K562 (cell line): ENCODE measurements at regions not wholly inside any gene's neighbourhood (a gene's known extent, or its start where the extent isn't known, plus 50 kb on each side); places are given as distances from the start of the nearest gene placed in this dataset.

Experiments
- ATAC-seq: fragments of 200-7000 bp; cut with Tn5 transposase; 3 replicates; pipeline ENCODE4 v1.9.1; 2020; ENCODE audit warnings: moderate library complexity
- BruUV-seq: library from RNA; stranded (reverse); fragments of 400-500 nt; replicated peaks from 2 replicates; lab custom pipeline; 2021; lab: Mats Ljungman, UMichigan
- CTCF ChIA-PET: fragments of 300-600 bp; formaldehyde crosslinking; extraction: SDS; loops from one replicate; lab custom pipeline; 2021; ENCODE audit warnings: low intra/inter-chr PET ratio; lab: Yijun Ruan, JAX
- POLR2A ChIA-PET: fragments of 300-600, 350-650 bp; sonication (Branson Sonifier 250); formaldehyde crosslinking; extraction: SDS; loops from one replicate; lab custom pipeline; 2021; ENCODE audit warnings: antibody characterized with exemption, inconsistent platforms; lab: Yijun Ruan, JAX
- DNase-seq, 4 experiments: peaks; one replicate each; pipeline versions ENCODE4 v3.0.0 to v3.0.0-alpha.2; 2011 to 2018; ENCODE audit warnings: low spot score in 3 of 4, mixed read lengths in 3 of 4; ENCODE audit errors: extremely low read depth in 1 of 4
- FAIRE-seq: peaks from 2 replicates; lab custom pipeline; 2011; peaks lifted over from hg19 to GRCh38; lab: Jason Lieb, UNC
- H2AFZ ChIP-seq: 2 replicates; pipeline ENCODE4 v1.6.0; 2011; ENCODE audit warnings: low read depth, low read length, control low read depth, inconsistent platforms
- H3K27ac ChIP-seq: fragments of 200-600 bp; 3 replicates; pipeline ENCODE4 v1.8.0; 2011; ENCODE audit warnings: low read depth, mild to moderate bottlenecking, control low read depth, inconsistent platforms, low read length, moderate library complexity, mixed read lengths; ENCODE audit errors: extremely low read depth
- H3K27me3 ChIP-seq, 2 experiments: fragments of 300-600 bp in 1 of 2; 2 replicates in 1 of 2; 3 replicates in 1 of 2; pipeline versions ENCODE4 v1.6.0 to v1.8.0; 2011; ENCODE audit warnings: inconsistent platforms in 2 of 2, low read length in 2 of 2, mild to moderate bottlenecking in 1 of 2, mixed read lengths in 1 of 2, moderate library complexity in 1 of 2; ENCODE audit not compliant: control insufficient read depth in 2 of 2, insufficient read depth in 2 of 2
- H3K36me3 ChIP-seq: fragments of 300-600 bp; 3 replicates; pipeline ENCODE4 v1.8.0; 2011; ENCODE audit warnings: mild to moderate bottlenecking, low read length, inconsistent platforms; ENCODE audit not compliant: control insufficient read depth, insufficient read depth
- H3K4me1 ChIP-seq, 2 experiments: fragments of 200-600 bp in 1 of 2; replicated peaks in 1 of 2; 2 replicates in 1 of 2; 3 replicates in 1 of 2; pipeline versions ENCODE4 v1.5.1 to v1.8.0; 2011; ENCODE audit warnings: inconsistent platforms in 2 of 2, low read length in 2 of 2, mild to moderate bottlenecking in 1 of 2, mixed read lengths in 1 of 2, moderate library complexity in 1 of 2; ENCODE audit not compliant: control insufficient read depth in 2 of 2, insufficient read depth in 2 of 2
- H3K4me2 ChIP-seq: 2 replicates; pipeline ENCODE4 v1.6.1; 2011; ENCODE audit warnings: low read length, control low read depth, inconsistent platforms, mixed read lengths; ENCODE audit not compliant: insufficient read depth
- H3K4me3 ChIP-seq: fragments of 200-600 bp; sonication (generic), shearing (Covaris generic); 2 replicates; pipeline ENCODE4 v1.5.1; 2016; ENCODE audit warnings: control low read depth, inconsistent platforms
- H3K79me2 ChIP-seq: fragments of 200-600 bp; 3 replicates; pipeline ENCODE4 v1.8.0; 2011; ENCODE audit warnings: low read length, inconsistent platforms; ENCODE audit not compliant: control insufficient read depth, insufficient read depth
- H3K9ac ChIP-seq, 2 experiments: 2 replicates each; pipeline versions ENCODE4 v1.6.0 to v1.6.1; 2011; ENCODE audit warnings: low read depth in 2 of 2, low read length in 2 of 2, control low read depth in 1 of 2, inconsistent platforms in 1 of 2, mild to moderate bottlenecking in 1 of 2, mixed read lengths in 1 of 2; ENCODE audit not compliant: insufficient read depth in 1 of 2
- H3K9me1 ChIP-seq: one replicate; pipeline ENCODE4 v1.6.0; 2011; ENCODE audit warnings: inconsistent platforms, mild to moderate bottlenecking, low read length, moderate library complexity; ENCODE audit not compliant: control insufficient read depth, insufficient read depth
- H3K9me3 ChIP-seq: replicated peaks from 2 replicates; pipeline ENCODE4 v1.5.1; 2011; ENCODE audit warnings: low read depth, low read length, inconsistent platforms; ENCODE audit not compliant: control insufficient read depth, insufficient read depth
- H4K20me1 ChIP-seq: replicated peaks from 2 replicates; pipeline ENCODE4 v1.6.1; 2011; ENCODE audit warnings: low read length, inconsistent platforms, mixed read lengths; ENCODE audit not compliant: control insufficient read depth, insufficient read depth
- BRD9 ChIP-seq: fragments of 450-650 bp; IDR thresholded peaks from 2 replicates; pipeline ENCODE4 v1.6.1; 2018; ENCODE audit warnings: low read depth; ENCODE audit not compliant: partially characterized antibody
- CBX5 ChIP-seq: IDR thresholded peaks from 2 replicates; pipeline ENCODE4 v1.6.1; 2014; ENCODE audit warnings: low read depth, borderline replicate concordance
- E2F3 ChIP-seq: fragments of 250-450 bp; sonication (Bioruptor Pico); IDR thresholded peaks from 2 replicates; pipeline ENCODE4 v1.4.0; 2020; ENCODE audit warnings: mild to moderate bottlenecking
- HDAC1 ChIP-seq, 2 experiments: fragments of 450-650 bp; IDR thresholded peaks; 2 replicates each; pipeline ENCODE4 v1.6.1; 2016 to 2017; ENCODE audit warnings: inconsistent platforms in 1 of 2, mild to moderate bottlenecking in 1 of 2, moderate library complexity in 1 of 2
- HMGN3 ChIP-seq: IDR thresholded peaks from 2 replicates; pipeline ENCODE4 v1.6.1; 2011; ENCODE audit warnings: borderline replicate concordance, low read depth, mild to moderate bottlenecking, mixed read lengths, low read length; ENCODE audit not compliant: insufficient read length; ENCODE audit errors: extremely low read depth
- MAX ChIP-seq: sonication (generic); formaldehyde crosslinking; IDR thresholded peaks from 2 replicates; pipeline ENCODE4 v1.9.0; 2022; ENCODE audit warnings: mild to moderate bottlenecking, missing genetic modification reagents
- POLR3A ChIP-seq: IDR thresholded peaks from 2 replicates; pipeline ENCODE4 v1.6.1; 2011; ENCODE audit warnings: borderline replicate concordance, mild to moderate bottlenecking, moderate library complexity; ENCODE audit not compliant: insufficient read length, insufficient read depth; ENCODE audit errors: extremely low read depth
- TFAM ChIP-seq: fragments of 250-450 bp; sonication (Bioruptor Pico); conservative IDR thresholded peaks from 2 replicates; pipeline ENCODE4 v1.5.0; 2021; ENCODE audit warnings: mild to moderate bottlenecking, moderate library complexity
- WGBS: fragments of 100-300 bp; shearing (Covaris generic); methylation state at CpG from one replicate; pipeline ENCODE4 v1.1.6; 2016; ENCODE audit warnings: low coverage, mixed read lengths; ENCODE audit not compliant: insufficient coverage; ENCODE audit errors: missing lambda C conversion rate; 5-methylcytosine and 5-hydroxymethylcytosine counted together
- in situ Hi-C: fragments of 300-500 bp; cut with MboI; formaldehyde crosslinking; loops from 4 replicates; pipeline ENCODE4 v1.15.0; 2018; ENCODE audit warnings: inconsistent platforms, mixed read lengths
- intact Hi-C: fragments of 100-400 bp; cut with micrococcal nuclease; formaldehyde crosslinking; loops from 2 replicates; pipeline ENCODE4 v1.14.2; 2022

GRCh38 chr1:229986737-229987337 is 80.2 kb upstream of the GALNT2 start:
- TF ChIP-seq HDAC1 (IDR thresholded peaks at IDR 0.05) (no peak), MAX (CRISPR knock-in tag) (no peak), POLR3A (no peak), CBX5 (no peak)
- H3K4me3 ChIP-seq: no peak overlapping the region
- DNase-seq: no peak
- in situ Hi-C loops (no loop called here), intact Hi-C loops (no loop called here)
- no peak overlapping the region for H3K27ac ChIP-seq
- peaks cover 68 to 76% of the 10 kb centered on the region in 2 experiments for H3K27me3 ChIP-seq
- CTCF ChIA-PET: no interaction called here
- no peaks in the 10 kb centered on the region for H3K9me3 ChIP-seq
- no peak for FAIRE-seq
- no peaks in the 10 kb centered on the region for H3K9me1 ChIP-seq
- 0% methylated on average over 3 of the region's 3 CpGs for WGBS
- H3K4me2 ChIP-seq: no peak overlapping the region
- POLR2A ChIA-PET: interaction anchor here (0.8 to 1.4 kb wide), 4 partner anchors 9 to 36 kb away, joined by 3 to 4 read pairs (median 3); no protein-coding TSS in a partner anchor
- no peak overlapping the region for H2AFZ ChIP-seq
- no peak for ATAC-seq
- H3K9ac ChIP-seq: no peak overlapping the region
- no peaks in the 10 kb centered on the region for H4K20me1 ChIP-seq
- H3K36me3 ChIP-seq: no peaks in the 10 kb centered on the region
- H3K4me1 ChIP-seq: no peaks in the 10 kb centered on the region
- H3K79me2 ChIP-seq: no peaks in the 10 kb centered on the region
- BruUV-seq: no TSS peak

- CTCF ChIA-PET: no interaction called here
- ATAC-seq (no peak), DNase-seq (no peak), FAIRE-seq (no peak)
- no peaks in the 10 kb centered on the region for H3K4me1 ChIP-seq
- no peak overlapping the region for H3K27ac ChIP-seq
- H3K4me3 ChIP-seq: no peak overlapping the region
- no peaks in the 10 kb centered on the region for H3K9me3 ChIP-seq
- no peak overlapping the region for H3K4me2 ChIP-seq
- under 1% methylated on average over 6 of the region's 6 CpGs for WGBS
- in situ Hi-C loops (no loop called here), intact Hi-C loops (no loop called here)
- H2AFZ ChIP-seq: no peak overlapping the region
- no peaks in the 10 kb centered on the region for H3K79me2 ChIP-seq
- H4K20me1 ChIP-seq: no peaks in the 10 kb centered on the region
- BruUV-seq: no TSS peak
- POLR2A ChIA-PET: interaction anchor here (1.4 kb wide), 1 partner anchor 15 kb away, joined by 4 read pairs; no protein-coding TSS in a partner anchor
- no peaks in the 10 kb centered on the region for H3K9me1 ChIP-seq
- H3K36me3 ChIP-seq: no peaks in the 10 kb centered on the region
- H3K9ac ChIP-seq: no peak overlapping the region
- peaks cover 66 to 72% of the 10 kb centered on the region in 2 experiments for H3K27me3 ChIP-seq
- TF ChIP-seq HMGN3 (no peak), TFAM (no peak), BRD9 (no peak), E2F3 (CRISPR knock-in tag) (no peak)
Observed at GRCh38 chr1:229987953-229988352, 79.1 kb upstream of the GALNT2 start.
